ENCODE measurements at regions not wholly inside any gene's neighbourhood (a gene's known extent, or its start where the extent isn't known, plus 50 kb on each side); places are given as distances from the start of the nearest gene placed in this dataset.

- no peak for DNase-seq (ENCODE audit: low read depth)
Observed at GRCh38 chr5:175034924-175035323, 310.5 kb downstream of the MSX2 start.

- no peak for DNase-seq (ENCODE audit: low read depth)
Observed at GRCh38 chr5:175032741-175033151, 308.4 kb downstream of the MSX2 start.

DNA sequence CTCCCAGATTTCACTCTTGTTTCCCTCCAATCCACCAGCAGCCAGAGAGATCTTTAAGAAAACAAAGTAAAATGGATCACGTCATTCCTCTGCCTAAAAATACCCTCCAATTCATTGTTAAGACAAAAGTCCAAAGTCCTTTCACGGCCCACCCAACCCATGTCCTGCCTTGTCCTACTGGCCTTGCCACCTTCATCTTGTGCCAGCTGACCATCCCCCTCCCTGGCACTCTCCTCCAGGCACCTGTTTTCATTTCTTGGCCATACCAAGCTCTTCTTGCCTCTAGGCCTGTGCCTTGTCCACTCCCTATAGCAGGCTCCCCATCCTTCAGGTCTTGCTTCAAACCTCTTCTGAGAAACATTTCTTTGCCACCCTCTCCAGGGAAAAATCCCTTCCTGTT lies 307.6 kb downstream of the MSX2 start:
- DNase-seq (ENCODE audit: low read depth): no peak

DNA sequence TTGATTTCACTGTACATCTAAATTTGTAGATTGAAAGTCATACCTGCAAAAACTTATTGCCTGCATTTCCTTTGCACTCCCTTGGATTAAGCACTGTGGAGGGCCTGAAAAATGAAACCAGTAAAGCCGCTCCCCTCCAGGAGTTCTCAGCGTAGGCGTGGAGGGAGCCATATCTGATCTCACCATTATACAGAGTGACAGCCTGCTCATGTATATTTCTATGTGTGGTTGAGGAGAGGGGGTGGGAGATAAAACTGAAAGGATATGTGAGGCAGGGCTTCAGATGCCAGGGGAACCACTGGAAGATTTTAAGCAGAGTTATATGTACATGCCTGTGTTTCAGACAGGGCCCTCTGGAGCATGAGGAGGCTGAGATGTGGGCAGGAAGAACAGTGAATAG lies 303.0 kb downstream of the MSX2 start:
- DNase-seq (ENCODE audit: low read depth): no peak

- DNase-seq (ENCODE audit: low read depth): no peak
Observed at GRCh38 chr5:175025077-175025476, 300.7 kb downstream of the MSX2 start.

- no peak for DNase-seq (ENCODE audit: low read depth)
Observed at GRCh38 chr5:175021841-175022625, 297.7 kb downstream of the MSX2 start.

DNA sequence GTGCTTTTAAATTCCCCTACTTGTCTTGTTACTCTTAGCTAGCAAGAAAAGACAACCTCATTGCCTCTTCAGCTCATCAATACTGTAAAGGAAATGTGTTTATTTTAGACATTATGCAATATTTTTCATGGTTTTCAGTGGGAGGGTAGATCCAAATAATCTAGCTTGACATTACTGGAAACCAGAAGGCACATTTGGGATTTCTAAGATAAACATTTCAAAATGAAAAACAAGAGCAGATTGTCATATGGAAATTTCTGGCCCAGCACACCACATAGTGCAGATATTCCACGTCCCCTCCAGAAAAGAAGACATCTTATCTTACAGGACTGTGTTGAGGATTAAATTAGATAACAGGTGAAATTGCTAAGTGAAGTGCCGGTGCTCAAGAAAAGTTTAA lies 296.9 kb downstream of the MSX2 start:
- no peak for DNase-seq (ENCODE audit: low read depth)

GRCh38 chr5:175015028-175015685 lies 290.8 kb downstream of the MSX2 start:
- DNase-seq (ENCODE audit: low read depth): no peak

- DNase-seq (ENCODE audit: low read depth): no peak
Observed at GRCh38 chr5:175013251-175013650, 288.9 kb downstream of the MSX2 start.

- no peak for DNase-seq (ENCODE audit: low read depth)
Observed at GRCh38 chr5:175012267-175012666, 287.9 kb downstream of the MSX2 start.

GRCh38 chr5:175003531-175003930 lies 279.1 kb downstream of the MSX2 start:
- DNase-seq (ENCODE audit: low read depth): no peak

- no peak for DNase-seq (ENCODE audit: low read depth)
Observed at GRCh38 chr5:175001876-175002645, 277.7 kb downstream of the MSX2 start.

DNA sequence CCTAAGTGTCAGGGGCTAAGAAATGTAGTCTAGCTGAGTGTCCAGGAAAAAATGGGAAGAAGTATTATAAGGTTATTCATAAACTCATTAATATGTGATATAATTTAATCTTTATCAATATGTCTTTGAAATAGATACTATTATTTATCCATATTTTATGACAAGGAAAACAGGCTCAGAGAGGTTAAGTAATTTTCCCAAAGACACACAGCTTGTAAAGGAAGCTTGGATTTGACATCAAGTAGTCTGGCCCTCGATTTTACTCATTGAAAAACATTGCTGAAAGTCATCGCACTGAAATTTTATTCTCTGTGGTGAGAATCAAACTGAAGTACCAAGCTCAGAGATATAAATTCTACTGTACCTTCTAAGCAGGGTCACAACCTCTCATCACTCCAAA lies 276.9 kb downstream of the MSX2 start:
- no peak for DNase-seq (ENCODE audit: low read depth)

GRCh38 chr5:174999581-174999980 lies 275.2 kb downstream of the MSX2 start:
- no peak for DNase-seq (ENCODE audit: low read depth)

- DNase-seq (ENCODE audit: low read depth): no peak
Observed at GRCh38 chr5:174998131-174998730, 273.8 kb downstream of the MSX2 start.

- no peak for DNase-seq (ENCODE audit: low read depth)
Observed at GRCh38 chr5:174997688-174998087, 273.3 kb downstream of the MSX2 start.

DNA sequence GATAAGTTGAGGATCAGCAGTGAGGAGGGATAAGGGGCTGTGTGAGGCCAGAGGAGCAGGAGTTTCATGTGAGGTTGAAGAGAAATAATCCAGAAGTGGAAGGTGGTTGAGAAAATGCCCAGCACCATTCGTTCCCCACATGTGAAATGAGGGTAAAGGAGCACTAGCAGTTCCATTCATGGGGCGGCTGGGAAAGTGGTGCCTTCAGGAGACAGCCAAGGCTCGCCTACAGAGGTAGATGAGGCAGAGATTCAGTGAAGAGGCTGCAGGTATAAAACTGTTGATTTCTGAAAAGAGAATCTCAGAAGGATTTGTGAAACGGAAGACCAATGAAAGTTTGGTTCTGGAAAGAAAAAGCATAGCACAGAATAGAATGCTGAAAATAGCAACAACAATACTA lies 272.6 kb downstream of the MSX2 start:
- DNase-seq (ENCODE audit: low read depth): no peak

DNA sequence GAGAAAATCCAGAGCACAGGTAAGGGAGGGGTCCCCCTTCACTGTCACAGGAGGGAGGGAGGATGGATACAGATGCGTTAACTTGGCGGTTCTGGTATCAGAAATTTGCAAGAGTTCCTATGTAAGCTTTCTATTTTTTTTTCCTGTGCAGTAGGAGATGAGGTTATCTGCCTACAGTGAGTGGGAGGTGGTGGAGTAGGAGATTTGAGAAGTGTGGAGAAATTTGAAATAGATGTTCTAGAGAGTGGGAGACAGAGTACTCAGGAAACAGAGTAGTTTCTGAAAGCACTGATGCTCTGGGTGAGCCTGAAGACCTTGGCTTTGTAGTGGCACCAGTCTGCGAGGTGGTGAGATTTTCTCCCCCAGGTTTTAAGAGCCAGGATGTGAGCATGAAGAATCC lies 271.4 kb downstream of the MSX2 start:
- no peak for DNase-seq (ENCODE audit: low read depth)

DNA sequence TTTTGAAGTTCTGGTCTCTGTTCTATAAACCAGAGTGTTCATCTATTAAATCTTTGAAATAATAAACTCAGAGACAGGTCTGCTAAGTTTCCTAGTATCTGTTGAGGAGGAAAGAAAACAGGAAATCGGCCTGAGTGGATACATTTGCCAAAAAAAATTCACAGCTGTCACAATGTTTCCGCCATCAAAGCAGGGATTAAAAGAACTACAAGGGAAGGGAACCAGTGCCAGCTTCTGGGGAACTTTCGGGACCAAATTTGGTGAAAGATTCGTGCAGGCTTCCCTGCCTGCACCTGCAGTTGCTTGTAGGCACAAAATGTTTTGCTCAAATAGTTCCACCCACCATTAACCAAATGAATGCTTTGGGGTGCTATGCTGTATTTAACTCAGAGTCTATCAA lies 267.5 kb downstream of the MSX2 start:
- no peak for DNase-seq (ENCODE audit: low read depth)

GRCh38 chr5:174990909-174991308 lies 266.5 kb downstream of the MSX2 start:
- DNase-seq (ENCODE audit: low read depth): no peak

DNA sequence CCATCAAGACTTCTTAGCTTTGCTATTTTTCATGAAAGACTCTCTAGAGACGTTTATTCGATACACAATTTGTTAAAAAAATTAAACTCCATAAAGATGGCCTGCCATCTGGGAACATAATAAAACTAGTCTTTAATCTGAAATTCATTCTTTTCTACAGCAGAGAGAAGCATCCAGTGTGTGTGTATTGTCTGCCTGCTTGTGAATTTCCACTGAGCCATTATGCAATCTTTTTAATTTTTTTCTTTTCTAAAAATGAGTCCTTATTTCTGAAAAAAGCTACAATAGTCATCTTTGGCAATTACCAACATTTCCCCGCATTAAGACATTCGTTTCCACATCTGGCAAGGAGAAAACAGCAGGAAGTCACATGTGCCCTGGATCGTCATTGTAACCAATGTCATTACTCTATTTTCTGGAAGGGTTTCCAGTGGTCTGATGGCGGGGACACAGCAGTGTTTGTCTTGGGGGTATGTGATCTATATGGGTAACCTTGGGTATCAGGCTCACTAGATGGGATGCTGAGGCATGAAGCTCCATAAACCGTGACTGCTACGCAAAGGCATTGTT lies 263.1 kb downstream of the MSX2 start:
- DNase-seq (ENCODE audit: low read depth): no peak

GRCh38 chr5:174984863-174985262 lies 260.5 kb downstream of the MSX2 start:
- no peak for DNase-seq (ENCODE audit: low read depth)
